WTC11 (cell line): ENCODE measurements at regions not wholly inside any gene's neighbourhood (a gene's known extent, or its start where the extent isn't known, plus 50 kb on each side); places are given as distances from the start of the nearest gene placed in this dataset.

Experiments
- ATAC-seq: fragments of 200-7000 bp; cut with Tn5 transposase; 2 replicates; pipeline ENCODE4 v1.10.0; 2021; ENCODE audit warnings: mild to moderate bottlenecking, moderate library complexity
- CTCF ChIA-PET: fragments of 300-600 bp; sonication (Branson Sonifier 250); formaldehyde crosslinking; loops from one replicate; lab custom pipeline; 2021; ENCODE audit warnings: antibody characterized with exemption; lab: Charles Lee
- POLR2A ChIA-PET: fragments of 350-600 bp; sonication (Branson Sonifier 250); formaldehyde crosslinking; loops from one replicate; lab custom pipeline; 2021; ENCODE audit warnings: antibody characterized with exemption; lab: Charles Lee
- DNase-seq: peaks from one replicate; pipeline ENCODE4 v3.0.0; 2021; ENCODE audit warnings: low spot score
- H3K27ac Mint-ChIP-seq: 2 replicates; pipeline ENCODE4 v1.8.0; 2021; ENCODE audit warnings: mixed read lengths
- H3K27me3 Mint-ChIP-seq: 2 replicates; pipeline ENCODE4 v1.8.0; 2021; ENCODE audit warnings: low read depth, mild to moderate bottlenecking, moderate library complexity, mixed read lengths
- H3K36me3 Mint-ChIP-seq: 2 replicates; pipeline ENCODE4 v1.8.0; 2021; ENCODE audit warnings: mixed read lengths
- H3K4me1 Mint-ChIP-seq: 2 replicates; pipeline ENCODE4 v1.8.0; 2022; ENCODE audit warnings: mixed read lengths
- H3K4me3 Mint-ChIP-seq: 2 replicates; pipeline ENCODE4 v1.8.0; 2021; ENCODE audit warnings: mild to moderate bottlenecking, moderate library complexity, mixed read lengths
- H3K9me3 Mint-ChIP-seq: 2 replicates; pipeline ENCODE4 v1.8.0; 2021; ENCODE audit warnings: mixed read lengths
- ELF4 ChIP-seq: sonication (generic); formaldehyde crosslinking; IDR thresholded peaks from 2 replicates; pipeline ENCODE4 v1.8.1; 2022; ENCODE audit warnings: low read depth, mild to moderate bottlenecking, moderate library complexity, missing genetic modification reagents
- FOXJ3 ChIP-seq: sonication (generic); formaldehyde crosslinking; IDR thresholded peaks from 2 replicates; pipeline ENCODE4 v1.9.0; 2021; ENCODE audit warnings: missing genetic modification reagents, mild to moderate bottlenecking, borderline replicate concordance
- FOXP1 ChIP-seq: sonication (generic); formaldehyde crosslinking; IDR thresholded peaks from 2 replicates; pipeline ENCODE4 v1.8.0; 2022; ENCODE audit warnings: missing genetic modification reagents, mild to moderate bottlenecking, moderate library complexity, borderline replicate concordance
- GRHL2 ChIP-seq: fragments of 250-450 bp; sonication (Bioruptor Pico); IDR thresholded peaks from 2 replicates; pipeline ENCODE4 v1.8.0; 2022; ENCODE audit warnings: mild to moderate bottlenecking, moderate library complexity; ENCODE audit not compliant: insufficient replicate concordance, severe bottlenecking
- HMGXB4 ChIP-seq: sonication (generic); formaldehyde crosslinking; IDR thresholded peaks from 2 replicates; pipeline ENCODE4 v1.8.1; 2023; ENCODE audit warnings: mild to moderate bottlenecking, moderate library complexity, missing genetic modification reagents
- IRF2 ChIP-seq: sonication (generic); formaldehyde crosslinking; IDR thresholded peaks from 2 replicates; pipeline ENCODE4 v1.8.0; 2022; ENCODE audit warnings: low read depth, missing genetic modification reagents, borderline replicate concordance
- JAZF1 ChIP-seq: fragments of 250-450 bp; sonication (Bioruptor Pico); IDR thresholded peaks from 2 replicates; pipeline ENCODE4 v1.9.0; 2021; ENCODE audit warnings: moderate library complexity, mild to moderate bottlenecking, inconsistent platforms
- MAX ChIP-seq: sonication (generic); formaldehyde crosslinking; IDR thresholded peaks from 2 replicates; pipeline ENCODE4 v1.8.0; 2022; ENCODE audit warnings: mild to moderate bottlenecking, missing genetic modification reagents
- NFE2L1 ChIP-seq: sonication (generic); formaldehyde crosslinking; IDR thresholded peaks from 2 replicates; pipeline ENCODE4 v1.8.1; 2023; ENCODE audit warnings: missing genetic modification reagents
- NR3C1 ChIP-seq: sonication (generic); formaldehyde crosslinking; conservative IDR thresholded peaks from 2 replicates; pipeline ENCODE4 v1.8.1; 2023; ENCODE audit warnings: low read depth, mild to moderate bottlenecking, missing genetic modification reagents
- SMAD3 ChIP-seq: sonication (generic); formaldehyde crosslinking; IDR thresholded peaks from 2 replicates; pipeline ENCODE4 v1.8.0; 2022; ENCODE audit warnings: missing genetic modification reagents, mild to moderate bottlenecking, borderline replicate concordance
- TCF7 ChIP-seq: sonication (generic); formaldehyde crosslinking; IDR thresholded peaks from 2 replicates; pipeline ENCODE4 v1.8.0; 2022; ENCODE audit warnings: mild to moderate bottlenecking, low read depth, missing genetic modification reagents, moderate library complexity
- TEAD4 ChIP-seq: sonication (generic); formaldehyde crosslinking; IDR thresholded peaks from 2 replicates; pipeline ENCODE4 v1.8.0; 2022; ENCODE audit warnings: mild to moderate bottlenecking, missing genetic modification reagents
- USF2 ChIP-seq: sonication (generic); formaldehyde crosslinking; IDR thresholded peaks from 2 replicates; pipeline ENCODE4 v1.8.1; 2023; ENCODE audit warnings: mild to moderate bottlenecking, missing genetic modification reagents, moderate library complexity
- ZNF281 ChIP-seq: sonication (generic); formaldehyde crosslinking; IDR thresholded peaks from 2 replicates; pipeline ENCODE4 v1.8.0; 2023; ENCODE audit warnings: mild to moderate bottlenecking, missing genetic modification reagents
- ZNF416 ChIP-seq: fragments of 250-450 bp; sonication (Bioruptor Pico); IDR thresholded peaks from 2 replicates; pipeline ENCODE4 v1.9.0; 2021; ENCODE audit warnings: mild to moderate bottlenecking, inconsistent platforms
- ZNF671 ChIP-seq: fragments of 250-450 bp; sonication (Bioruptor Pico); IDR thresholded peaks from 2 replicates; pipeline ENCODE4 v1.8.0; 2021; ENCODE audit warnings: mild to moderate bottlenecking
- TF ChIP-seq, protein P1 (sequence below): sonication (generic); formaldehyde crosslinking; IDR thresholded peaks from 2 replicates; pipeline ENCODE4 v1.8.0; 2023; ENCODE audit warnings: missing genetic modification reagents
- TF ChIP-seq, protein P2 (sequence below): sonication (generic); formaldehyde crosslinking; IDR thresholded peaks from 2 replicates; pipeline ENCODE4 v1.8.0; 2023; ENCODE audit warnings: missing genetic modification reagents, mild to moderate bottlenecking, borderline replicate concordance

GRCh38 chr1:182242641-182243040 lies 148.9 kb downstream of the GLUL start:
- POLR2A ChIA-PET, result no interaction called here
- ATAC-seq, result no peak

GRCh38 chr1:182240085-182240484 lies 151.5 kb downstream of the GLUL start:
- Mint-ChIP-seq H3K27ac (no peak overlapping the region), H3K9me3 (peaks cover 3% of the 10 kb centered on the region; the same call in 1 of the 2 replicates), H3K27me3 (no peaks in the 10 kb centered on the region), H3K36me3 (no peaks in the 10 kb centered on the region), H3K4me3 (no peak overlapping the region), H3K4me1 (peaks cover 13% of the 10 kb centered on the region)
- TF ChIP-seq ZNF671 (CRISPR knock-in tag), result no peak
- no peak for TF ChIP-seq NR3C1 (CRISPR knock-in tag)
- TF ChIP-seq ZNF281 (CRISPR knock-in tag), result no peak
- TF ChIP-seq TEAD4, result no peak
- TF ChIP-seq ZNF416, result no peak
- no peak for TF ChIP-seq ELF4
- TF ChIP-seq FOXJ3 (CRISPR knock-in tag), result no peak
- TF ChIP-seq GRHL2 (CRISPR knock-in tag), result no peak
- TF ChIP-seq HMGXB4 (CRISPR knock-in tag), result no peak
- TF ChIP-seq JAZF1 (CRISPR knock-in tag), result no peak
- DNase-seq (no peak), ATAC-seq (no peak)
- CTCF ChIA-PET, result interaction anchor here (0.8 kb wide), 1 partner anchor 159 kb away, joined by 3 read pairs; no protein-coding TSS in a partner anchor
- POLR2A ChIA-PET, result no interaction called here

More at GRCh38 chr1:182242641-182243040, 148.9 kb downstream of the GLUL start:
- no peaks in the 10 kb centered on the region for H3K36me3 Mint-ChIP-seq
- H3K4me1 Mint-ChIP-seq, result peaks cover 7% of the 10 kb centered on the region; the same call in 1 of the 2 replicates
- no peak for DNase-seq
- H3K27ac Mint-ChIP-seq, result no peak overlapping the region
- H3K27me3 Mint-ChIP-seq, result no peaks in the 10 kb centered on the region
- no peak for TF ChIP-seq USF2 (CRISPR knock-in tag)
- no peak for TF ChIP-seq TEAD4
- TF ChIP-seq MAX (CRISPR knock-in tag), result no peak
- no peak for TF ChIP-seq IRF2 (CRISPR knock-in tag)
- no peak for TF ChIP-seq JAZF1 (CRISPR knock-in tag)
- TF ChIP-seq SMAD3 (CRISPR knock-in tag), result no peak
- TF ChIP-seq NFE2L1, result no peak
- TF ChIP-seq, protein P1, sequence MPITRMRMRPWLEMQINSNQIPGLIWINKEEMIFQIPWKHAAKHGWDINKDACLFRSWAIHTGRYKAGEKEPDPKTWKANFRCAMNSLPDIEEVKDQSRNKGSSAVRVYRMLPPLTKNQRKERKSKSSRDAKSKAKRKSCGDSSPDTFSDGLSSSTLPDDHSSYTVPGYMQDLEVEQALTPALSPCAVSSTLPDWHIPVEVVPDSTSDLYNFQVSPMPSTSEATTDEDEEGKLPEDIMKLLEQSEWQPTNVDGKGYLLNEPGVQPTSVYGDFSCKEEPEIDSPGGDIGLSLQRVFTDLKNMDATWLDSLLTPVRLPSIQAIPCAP, result no peak
- TF ChIP-seq TCF7 (CRISPR knock-in tag), result no peak
- no peak for TF ChIP-seq FOXP1
- TF ChIP-seq, protein P2, sequence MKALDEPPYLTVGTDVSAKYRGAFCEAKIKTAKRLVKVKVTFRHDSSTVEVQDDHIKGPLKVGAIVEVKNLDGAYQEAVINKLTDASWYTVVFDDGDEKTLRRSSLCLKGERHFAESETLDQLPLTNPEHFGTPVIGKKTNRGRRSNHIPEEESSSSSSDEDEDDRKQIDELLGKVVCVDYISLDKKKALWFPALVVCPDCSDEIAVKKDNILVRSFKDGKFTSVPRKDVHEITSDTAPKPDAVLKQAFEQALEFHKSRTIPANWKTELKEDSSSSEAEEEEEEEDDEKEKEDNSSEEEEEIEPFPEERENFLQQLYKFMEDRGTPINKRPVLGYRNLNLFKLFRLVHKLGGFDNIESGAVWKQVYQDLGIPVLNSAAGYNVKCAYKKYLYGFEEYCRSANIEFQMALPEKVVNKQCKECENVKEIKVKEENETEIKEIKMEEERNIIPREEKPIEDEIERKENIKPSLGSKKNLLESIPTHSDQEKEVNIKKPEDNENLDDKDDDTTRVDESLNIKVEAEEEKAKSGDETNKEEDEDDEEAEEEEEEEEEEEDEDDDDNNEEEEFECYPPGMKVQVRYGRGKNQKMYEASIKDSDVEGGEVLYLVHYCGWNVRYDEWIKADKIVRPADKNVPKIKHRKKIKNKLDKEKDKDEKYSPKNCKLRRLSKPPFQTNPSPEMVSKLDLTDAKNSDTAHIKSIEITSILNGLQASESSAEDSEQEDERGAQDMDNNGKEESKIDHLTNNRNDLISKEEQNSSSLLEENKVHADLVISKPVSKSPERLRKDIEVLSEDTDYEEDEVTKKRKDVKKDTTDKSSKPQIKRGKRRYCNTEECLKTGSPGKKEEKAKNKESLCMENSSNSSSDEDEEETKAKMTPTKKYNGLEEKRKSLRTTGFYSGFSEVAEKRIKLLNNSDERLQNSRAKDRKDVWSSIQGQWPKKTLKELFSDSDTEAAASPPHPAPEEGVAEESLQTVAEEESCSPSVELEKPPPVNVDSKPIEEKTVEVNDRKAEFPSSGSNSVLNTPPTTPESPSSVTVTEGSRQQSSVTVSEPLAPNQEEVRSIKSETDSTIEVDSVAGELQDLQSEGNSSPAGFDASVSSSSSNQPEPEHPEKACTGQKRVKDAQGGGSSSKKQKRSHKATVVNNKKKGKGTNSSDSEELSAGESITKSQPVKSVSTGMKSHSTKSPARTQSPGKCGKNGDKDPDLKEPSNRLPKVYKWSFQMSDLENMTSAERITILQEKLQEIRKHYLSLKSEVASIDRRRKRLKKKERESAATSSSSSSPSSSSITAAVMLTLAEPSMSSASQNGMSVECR (CRISPR knock-in tag), result no peak
- TF ChIP-seq, all 79 proteins: peak for 0
- Mint-ChIP-seq H3K9me3 (peaks cover 3% of the 10 kb centered on the region; the same call in 1 of the 2 replicates), H3K4me3 (no peak overlapping the region)
- CTCF ChIA-PET, result interaction anchor here (1.4 kb wide), 1 partner anchor 158 kb away, joined by 5 read pairs; no protein-coding TSS in a partner anchor
